Gastroesophageal sphincter (tissue), 4 donors: ENCODE measurements at regions not wholly inside any gene's neighbourhood (a gene's known extent, or its start where the extent isn't known, plus 50 kb on each side); places are given as distances from the start of the nearest gene placed in this dataset.

Source experiments
- ATAC-seq: fragments of 150-250 bp; one replicate; pipeline ENCODE4 v1.9.1; 2016; ENCODE audit warnings: mild to moderate bottlenecking, moderate library complexity
- H3K27ac ChIP-seq, 4 donors: fragments of 200-600 bp; sonication (generic) in 3 of 4; 1 replicate in 3 of 4; 2 replicates in 1 of 4; pipeline ENCODE4 v1.5.1; 2016 to 2019
- H3K27me3 ChIP-seq: fragments of 200-600 bp; sonication (generic); one replicate; pipeline ENCODE4 v1.5.1; 2019
- H3K36me3 ChIP-seq, 2 donors: fragments of 200-600 bp; sonication (generic); one replicate each; pipeline ENCODE4 v1.5.1; 2019; ENCODE audit warnings: control low read depth in 1 of 2
- H3K4me1 ChIP-seq, 3 donors: fragments of 200-600 bp; sonication (generic); 1 replicate in 2 of 3; 2 replicates in 1 of 3; pipeline ENCODE4 v1.5.1; 2016 to 2019; ENCODE audit warnings: control low read depth in 2 of 3
- H3K4me3 ChIP-seq, 2 donors: fragments of 200-600 bp; sonication (generic); one replicate each; pipeline ENCODE4 v1.5.1; 2019; ENCODE audit warnings: mild to moderate bottlenecking in 1 of 2, moderate library complexity in 1 of 2
- H3K9me3 ChIP-seq, 3 donors: fragments of 200-600 bp; sonication (generic); one replicate each; pipeline ENCODE4 v1.5.1; 2017 to 2019; ENCODE audit warnings: control low read depth in 2 of 3
- CTCF ChIP-seq, 4 experiments: fragments of 200-600 bp in 2 of 4; fragments of 450-650 bp in 2 of 4; sonication (generic) in 1 of 4; IDR thresholded peaks; one replicate each; pipeline ENCODE4 v1.5.1; 2017 to 2019; ENCODE audit warnings: antibody characterized with exemption in 4 of 4, mild to moderate bottlenecking in 2 of 4, moderate library complexity in 2 of 4
- EP300 ChIP-seq: sonication (generic); formaldehyde crosslinking; IDR thresholded peaks from one replicate; pipeline ENCODE4 v1.6.1; 2017; ENCODE audit warnings: antibody characterized with exemption, mild to moderate bottlenecking
- POLR2A ChIP-seq, 2 donors: fragments of 450-650 bp; IDR thresholded peaks; one replicate each; pipeline ENCODE4 v1.6.1; 2017; ENCODE audit warnings: antibody characterized with exemption in 2 of 2, mild to moderate bottlenecking in 2 of 2, moderate library complexity in 1 of 2
- POLR2AphosphoS5 ChIP-seq: sonication (generic); formaldehyde crosslinking; IDR thresholded peaks from one replicate; pipeline ENCODE4 v1.6.1; 2017; ENCODE audit warnings: antibody characterized with exemption
- WGBS, 2 donors: methylation state at CpG; one replicate each; pipeline ENCODE4 v1.1.5; 2018; ENCODE audit warnings: low coverage in 1 of 2; 5-methylcytosine and 5-hydroxymethylcytosine counted together

- H3K27ac ChIP-seq: no peak overlapping the region
- no peak for ATAC-seq
- no peak for TF ChIP-seq EP300
- no peak for TF ChIP-seq POLR2A (IDR thresholded peaks at IDR 0.05)
- no peak for TF ChIP-seq POLR2AphosphoS5
- no peak for TF ChIP-seq CTCF (IDR thresholded peaks at IDR 0.05)
- H3K27me3 ChIP-seq: no peaks in the 10 kb centered on the region
- no peaks in the 10 kb centered on the region for H3K4me1 ChIP-seq
- 86 to 89% methylated on average over 5 of the region's 5 CpGs for WGBS, 2 donors
- no peaks in the 10 kb centered on the region for H3K9me3 ChIP-seq
- H3K4me3 ChIP-seq: no peak overlapping the region
- H3K36me3 ChIP-seq: no peaks in the 10 kb centered on the region
These were observed 126.8 kb upstream of the ST6GAL2 start for GRCh38 chr2:107012714-107013306.

GRCh38 chr2:107013884-107014283 is 127.9 kb upstream of the ST6GAL2 start:
- TF ChIP-seq EP300 (no peak), POLR2A (IDR thresholded peaks at IDR 0.05) (no peak), POLR2AphosphoS5 (no peak), CTCF (IDR thresholded peaks at IDR 0.05) (no peak)
- 16 to 22% methylated on average over 2 of the region's 2 CpGs for WGBS, 2 donors
- H3K4me3 ChIP-seq: no peak overlapping the region
- no peaks in the 10 kb centered on the region for H3K27me3 ChIP-seq
- no peaks in the 10 kb centered on the region for H3K36me3 ChIP-seq
- no peak for ATAC-seq
- no peak overlapping the region for H3K27ac ChIP-seq
- no peaks in the 10 kb centered on the region for H3K9me3 ChIP-seq
- H3K4me1 ChIP-seq: no peaks in the 10 kb centered on the region

GRCh38 chr2:107018366-107018765 is 132.4 kb upstream of the ST6GAL2 start:
- H3K4me3 ChIP-seq: no peak overlapping the region
- no peaks in the 10 kb centered on the region for H3K36me3 ChIP-seq
- no peak for TF ChIP-seq POLR2AphosphoS5
- no peak for TF ChIP-seq POLR2A (IDR thresholded peaks at IDR 0.05)
- no peak for TF ChIP-seq CTCF (IDR thresholded peaks at IDR 0.05)
- no peak for TF ChIP-seq EP300
- H3K9me3 ChIP-seq: no peaks in the 10 kb centered on the region
- ATAC-seq: no peak
- H3K4me1 ChIP-seq: no peaks in the 10 kb centered on the region
- WGBS, 2 donors: 63 to 100% methylated on average over 2 to 4 of the region's 4 CpGs
- H3K27ac ChIP-seq: no peak overlapping the region
- H3K27me3 ChIP-seq: no peaks in the 10 kb centered on the region

GRCh38 chr2:107020392-107020791 is 134.4 kb upstream of the ST6GAL2 start:
- no peak for ATAC-seq

More at GRCh38 chr2:107020392-107020791, 134.4 kb upstream of the ST6GAL2 start:
- no peaks in the 10 kb centered on the region for H3K27me3 ChIP-seq
- H3K27ac ChIP-seq: no peak overlapping the region
- no peak overlapping the region for H3K4me3 ChIP-seq
- no peaks in the 10 kb centered on the region for H3K36me3 ChIP-seq
- H3K4me1 ChIP-seq: no peaks in the 10 kb centered on the region
- 56 to 64% methylated on average over 6 of the region's 6 CpGs for WGBS, 2 donors
- H3K9me3 ChIP-seq: no peaks in the 10 kb centered on the region
- TF ChIP-seq POLR2AphosphoS5 (no peak), POLR2A (IDR thresholded peaks at IDR 0.05) (no peak), CTCF (IDR thresholded peaks at IDR 0.05) (no peak), EP300 (no peak)
